ENCODE measurements at regions not wholly inside any gene's neighbourhood (a gene's known extent, or its start where the extent isn't known, plus 50 kb on each side); places are given as distances from the start of the nearest gene placed in this dataset.

GRCh38 chr2:125033871-125034270 is 1008.8 kb downstream of the CNTNAP5 start:
- no peak for DNase-seq (ENCODE audit: extremely low spot score)
- TF ChIP-seq ELF4 (IDR thresholded peaks at IDR 0.05) (no peak), CTBP1 (IDR thresholded peaks at IDR 0.05; ENCODE audit: borderline replicate concordance) (no peak), TARDBP (IDR thresholded peaks at IDR 0.05) (no peak), LEF1 (IDR thresholded peaks at IDR 0.05; ENCODE audit: borderline replicate concordance) (no peak), ARNT (IDR thresholded peaks at IDR 0.05) (no peak)
- CTCF ChIA-PET: no interaction called here
- POLR2A ChIA-PET: no interaction called here

DNA sequence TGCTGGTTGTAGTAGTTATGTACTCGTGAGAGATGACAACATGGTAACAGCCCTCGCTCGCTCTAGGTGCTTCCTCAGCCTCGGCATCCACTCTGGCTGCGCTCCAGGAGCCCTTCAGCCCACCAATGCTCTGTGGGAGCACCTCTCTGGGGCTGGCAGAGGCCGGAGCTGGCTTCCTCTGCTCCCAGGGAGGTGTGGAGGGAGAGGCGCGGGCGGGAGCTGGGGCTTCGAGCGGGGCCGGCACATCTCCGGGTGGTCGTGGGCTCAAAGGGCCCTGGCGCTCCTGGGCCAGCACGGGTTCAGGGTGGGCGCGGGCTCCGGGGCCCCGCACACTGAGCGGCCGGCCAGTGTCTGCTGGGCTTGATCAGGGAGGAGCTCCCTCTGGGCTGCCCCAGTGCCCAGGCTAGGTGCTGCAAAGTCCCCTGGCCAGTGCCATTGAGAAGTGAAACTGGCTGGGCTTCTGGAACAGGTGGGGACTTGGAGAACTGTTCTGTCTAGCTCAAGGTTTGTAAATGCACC is 1012.1 kb downstream of the CNTNAP5 start:
- CTCF ChIA-PET: no interaction called here
- no peak for DNase-seq (ENCODE audit: extremely low spot score)
- TF ChIP-seq L3MBTL2 (conservative IDR thresholded peaks at IDR 0.05): no peak
- no peak for TF ChIP-seq ELF4 (IDR thresholded peaks at IDR 0.05)
- no peak for TF ChIP-seq ARNT (IDR thresholded peaks at IDR 0.05)
- TF ChIP-seq PKNOX1 (IDR thresholded peaks at IDR 0.05): no peak
- POLR2A ChIA-PET: no interaction called here

GRCh38 chr2:125041846-125042245 is 1016.8 kb downstream of the CNTNAP5 start:
- TF ChIP-seq FOXM1 (IDR thresholded peaks at IDR 0.05; ENCODE audit: borderline replicate concordance): no peak
- TF ChIP-seq SUZ12 (IDR thresholded peaks at IDR 0.05): no peak
- no peak for TF ChIP-seq L3MBTL2 (conservative IDR thresholded peaks at IDR 0.05)
- no peak for TF ChIP-seq HDGF (IDR thresholded peaks at IDR 0.05; ENCODE audit: borderline replicate concordance)
- no peak for TF ChIP-seq FOXA1 (IDR thresholded peaks at IDR 0.05)
- no peak for TF ChIP-seq BHLHE40 (IDR thresholded peaks at IDR 0.05; ENCODE audit: borderline replicate concordance)
- no peak for TF ChIP-seq TARDBP (IDR thresholded peaks at IDR 0.05)
- TF ChIP-seq PKNOX1 (IDR thresholded peaks at IDR 0.05): no peak
- TF ChIP-seq CTBP1 (IDR thresholded peaks at IDR 0.05; ENCODE audit: borderline replicate concordance): no peak
- no peak for TF ChIP-seq NFRKB (IDR thresholded peaks at IDR 0.05)
- TF ChIP-seq SP1 (IDR thresholded peaks at IDR 0.05): no peak
- no peak for TF ChIP-seq ELF4 (IDR thresholded peaks at IDR 0.05)
- no peak for TF ChIP-seq LEF1 (IDR thresholded peaks at IDR 0.05; ENCODE audit: borderline replicate concordance)
- no peak for TF ChIP-seq ZNF384 (IDR thresholded peaks at IDR 0.05)
- TF ChIP-seq ARNT (IDR thresholded peaks at IDR 0.05): no peak
- TF ChIP-seq FOXK2 (IDR thresholded peaks at IDR 0.05): no peak

GRCh38 chr2:125042727-125043126 is 1017.6 kb downstream of the CNTNAP5 start:
- DNase-seq (ENCODE audit: extremely low spot score): no peak
- ChIA-PET POLR2A (interaction anchor here (0.6 kb wide), 1 partner anchor 22 kb away, joined by 3 read pairs; no protein-coding TSS in a partner anchor), CTCF (no interaction called here)
- TF ChIP-seq ZNF384 (IDR thresholded peaks at IDR 0.05) (no peak), LEF1 (IDR thresholded peaks at IDR 0.05; ENCODE audit: borderline replicate concordance) (no peak), PKNOX1 (IDR thresholded peaks at IDR 0.05) (no peak), HDGF (IDR thresholded peaks at IDR 0.05; ENCODE audit: borderline replicate concordance) (no peak), FOXM1 (IDR thresholded peaks at IDR 0.05; ENCODE audit: borderline replicate concordance) (no peak), FOXK2 (IDR thresholded peaks at IDR 0.05) (no peak), FOXA1 (IDR thresholded peaks at IDR 0.05) (no peak), ARNT (IDR thresholded peaks at IDR 0.05) (no peak), NFRKB (IDR thresholded peaks at IDR 0.05) (no peak), L3MBTL2 (conservative IDR thresholded peaks at IDR 0.05) (no peak), BHLHE40 (IDR thresholded peaks at IDR 0.05; ENCODE audit: borderline replicate concordance) (no peak)

More at GRCh38 chr2:125041846-125042245, 1016.8 kb downstream of the CNTNAP5 start:
- CTCF ChIA-PET: no interaction called here
- POLR2A ChIA-PET: no interaction called here
- no peak for DNase-seq (ENCODE audit: extremely low spot score)

GRCh38 chr2:125070726-125071505 is 1045.8 kb downstream of the CNTNAP5 start:
- no peak for DNase-seq (ENCODE audit: extremely low spot score)
- CTCF ChIA-PET: no interaction called here
- TF ChIP-seq NFRKB (IDR thresholded peaks at IDR 0.05) (no peak), TARDBP (IDR thresholded peaks at IDR 0.05) (no peak), SUZ12 (IDR thresholded peaks at IDR 0.05) (no peak), ZNF384 (IDR thresholded peaks at IDR 0.05) (no peak), CTBP1 (IDR thresholded peaks at IDR 0.05; ENCODE audit: borderline replicate concordance) (no peak), BHLHE40 (IDR thresholded peaks at IDR 0.05; ENCODE audit: borderline replicate concordance) (no peak), SP1 (IDR thresholded peaks at IDR 0.05) (no peak), FOXA1 (IDR thresholded peaks at IDR 0.05) (no peak), ELF4 (IDR thresholded peaks at IDR 0.05) (no peak), HDGF (IDR thresholded peaks at IDR 0.05; ENCODE audit: borderline replicate concordance) (no peak), ARNT (IDR thresholded peaks at IDR 0.05) (no peak), FOXM1 (IDR thresholded peaks at IDR 0.05; ENCODE audit: borderline replicate concordance) (no peak), FOXK2 (IDR thresholded peaks at IDR 0.05) (no peak), PKNOX1 (IDR thresholded peaks at IDR 0.05) (no peak), LEF1 (IDR thresholded peaks at IDR 0.05; ENCODE audit: borderline replicate concordance) (no peak), L3MBTL2 (conservative IDR thresholded peaks at IDR 0.05) (no peak)
- POLR2A ChIA-PET: no interaction called here

Measured in HEK293T (cell line).